Endodermal cell (in vitro differentiated cells): ENCODE measurements at regions not wholly inside any gene's neighbourhood (a gene's known extent, or its start where the extent isn't known, plus 50 kb on each side); places are given as distances from the start of the nearest gene placed in this dataset.

Experiments
- DNase-seq: peaks from one replicate; pipeline ENCODE4 v3.0.0-alpha.2; 2017
- H3K27ac ChIP-seq: 2 replicates; pipeline ENCODE4 v1.5.1; 2013; ENCODE audit warnings: mild to moderate bottlenecking, low read depth, low read length, moderate library complexity
- H3K27me3 ChIP-seq: 2 replicates; pipeline ENCODE4 v1.6.1; 2013; ENCODE audit warnings: mild to moderate bottlenecking, low read length, moderate library complexity; ENCODE audit not compliant: insufficient read depth, control insufficient read depth, poor library complexity, severe bottlenecking
- H3K36me3 ChIP-seq: 2 replicates; pipeline ENCODE4 v1.7.0; 2013; ENCODE audit warnings: mild to moderate bottlenecking, low read length, moderate library complexity; ENCODE audit not compliant: control insufficient read depth, insufficient read depth
- H3K4me1 ChIP-seq: one replicate; pipeline ENCODE4 v1.7.0; 2013; ENCODE audit warnings: low read length; ENCODE audit not compliant: control insufficient read depth, insufficient read depth
- H3K4me3 ChIP-seq: 2 replicates; pipeline ENCODE4 v1.5.1; 2013; ENCODE audit warnings: mild to moderate bottlenecking, low read length, moderate library complexity
- H3K9ac ChIP-seq: 2 replicates; pipeline ENCODE4 v1.6.1; 2013; ENCODE audit warnings: mild to moderate bottlenecking, low read length, moderate library complexity; ENCODE audit not compliant: poor library complexity, severe bottlenecking; ENCODE audit errors: extremely low read depth
- H3K9me3 ChIP-seq: 2 replicates; pipeline ENCODE4 v1.6.1; 2013; ENCODE audit warnings: mild to moderate bottlenecking, low read length, moderate library complexity; ENCODE audit not compliant: control insufficient read depth
- H3K27ac Mint-ChIP-seq: 2 replicates; pipeline ENCODE4 v1.8.0; 2020; ENCODE audit warnings: mixed read lengths
- H3K27me3 Mint-ChIP-seq: 2 replicates; pipeline ENCODE4 v1.8.0; 2021; ENCODE audit warnings: mild to moderate bottlenecking, mixed read lengths; ENCODE audit not compliant: insufficient read depth
- H3K36me3 Mint-ChIP-seq: 2 replicates; pipeline ENCODE4 v1.8.0; 2020; ENCODE audit warnings: low read depth, mixed read lengths
- H3K4me1 Mint-ChIP-seq: 2 replicates; pipeline ENCODE4 v1.8.0; 2020; ENCODE audit warnings: mixed read lengths
- H3K4me3 Mint-ChIP-seq: 2 replicates; pipeline ENCODE4 v1.8.0; 2020; ENCODE audit warnings: mild to moderate bottlenecking, moderate library complexity, mixed read lengths
- H3K9me3 Mint-ChIP-seq: 2 replicates; pipeline ENCODE4 v1.8.0; 2020; ENCODE audit warnings: mild to moderate bottlenecking, mixed read lengths
- CTCF ChIP-seq: fragments of 200-600 bp; sonication (generic); conservative IDR thresholded peaks from 2 replicates; pipeline ENCODE4 v1.5.0; 2021; ENCODE audit warnings: antibody characterized with exemption, mild to moderate bottlenecking
- WGBS, 2 experiments: methylation state at CpG; one replicate each; pipeline versions ENCODE4 v1.1.5 to v1.1.7; 2013; ENCODE audit warnings: missing lambda C conversion rate in 2 of 2, mixed read lengths in 1 of 2; ENCODE audit not compliant: insufficient coverage in 1 of 2, insufficient read length in 1 of 2; 5-methylcytosine and 5-hydroxymethylcytosine counted together

- Mint-ChIP-seq H3K27me3 (no peaks in the 10 kb centered on the region), H3K4me1 (no peaks in the 10 kb centered on the region), H3K36me3 (no peaks in the 10 kb centered on the region), H3K9me3 (peaks cover 9% of the 10 kb centered on the region), H3K4me3 (no peak overlapping the region), H3K27ac (no peak overlapping the region)
- Histone ChIP-seq H3K9me3 (peaks cover 7% of the 10 kb centered on the region), H3K4me1 (no peaks in the 10 kb centered on the region), H3K4me3 (no peak overlapping the region), H3K9ac (no peak overlapping the region), H3K36me3 (no peaks in the 10 kb centered on the region), H3K27me3 (no peaks in the 10 kb centered on the region), H3K27ac (no peak overlapping the region)
- 90 to 93% methylated on average over 9 to 15 of the region's 15 CpGs for WGBS, 2 experiments
- DNase-seq = no peak
- no peak for TF ChIP-seq CTCF
Measured at GRCh38 chr13:63693696-63694095, 2278.0 kb upstream of the PCDH20 start.

GRCh38 chr13:63691474-63691873 is 2275.8 kb upstream of the PCDH20 start:
- H3K9ac ChIP-seq = no peak overlapping the region
- DNase-seq = no peak
- no peaks in the 10 kb centered on the region for H3K36me3 ChIP-seq
- Mint-ChIP-seq H3K4me3 (no peak overlapping the region), H3K27ac (no peak overlapping the region), H3K36me3 (no peaks in the 10 kb centered on the region), H3K4me1 (no peaks in the 10 kb centered on the region), H3K9me3 (peaks cover 9% of the 10 kb centered on the region), H3K27me3 (no peaks in the 10 kb centered on the region)
- no peak for TF ChIP-seq CTCF
- peaks cover 7% of the 10 kb centered on the region for H3K9me3 ChIP-seq
- no peaks in the 10 kb centered on the region for H3K4me1 ChIP-seq
- H3K27ac ChIP-seq = no peak overlapping the region
- no peak overlapping the region for H3K4me3 ChIP-seq
- H3K27me3 ChIP-seq = no peaks in the 10 kb centered on the region
- WGBS, 2 experiments = 96 to 100% methylated on average over 2 to 3 of the region's 3 CpGs

GRCh38 chr13:63690672-63691071 is 2275.0 kb upstream of the PCDH20 start:
- no peak for DNase-seq
- Histone ChIP-seq H3K27me3 (no peaks in the 10 kb centered on the region), H3K4me3 (no peak overlapping the region), H3K4me1 (no peaks in the 10 kb centered on the region), H3K9me3 (peaks cover 7% of the 10 kb centered on the region), H3K27ac (no peak overlapping the region), H3K9ac (no peak overlapping the region), H3K36me3 (no peaks in the 10 kb centered on the region)
- Mint-ChIP-seq H3K36me3 (no peaks in the 10 kb centered on the region), H3K4me3 (no peak overlapping the region), H3K9me3 (peaks cover 9% of the 10 kb centered on the region), H3K27me3 (no peaks in the 10 kb centered on the region), H3K27ac (no peak overlapping the region), H3K4me1 (no peaks in the 10 kb centered on the region)
- 89 to 97% methylated on average over 4 to 5 of the region's 5 CpGs for WGBS, 2 experiments
- no peak for TF ChIP-seq CTCF
